GM12891 (cell line): ENCODE measurements at regions not wholly inside any gene's neighbourhood (a gene's known extent, or its start where the extent isn't known, plus 50 kb on each side); places are given as distances from the start of the nearest gene placed in this dataset.

Source experiments
- POLR2A ChIP-seq: IDR thresholded peaks from 2 replicates; pipeline ENCODE4 v1.6.1; 2011; ENCODE audit warnings: low read depth, low read length, control low read depth
- POLR2AphosphoS5 ChIP-seq: IDR thresholded peaks from 2 replicates; pipeline ENCODE4 v1.6.1; 2011; ENCODE audit warnings: low read depth, low read length, control low read depth
- TAF1 ChIP-seq: IDR thresholded peaks from 2 replicates; pipeline ENCODE4 v1.6.1; 2011; ENCODE audit warnings: low read depth, low read length, control low read depth

DNA sequence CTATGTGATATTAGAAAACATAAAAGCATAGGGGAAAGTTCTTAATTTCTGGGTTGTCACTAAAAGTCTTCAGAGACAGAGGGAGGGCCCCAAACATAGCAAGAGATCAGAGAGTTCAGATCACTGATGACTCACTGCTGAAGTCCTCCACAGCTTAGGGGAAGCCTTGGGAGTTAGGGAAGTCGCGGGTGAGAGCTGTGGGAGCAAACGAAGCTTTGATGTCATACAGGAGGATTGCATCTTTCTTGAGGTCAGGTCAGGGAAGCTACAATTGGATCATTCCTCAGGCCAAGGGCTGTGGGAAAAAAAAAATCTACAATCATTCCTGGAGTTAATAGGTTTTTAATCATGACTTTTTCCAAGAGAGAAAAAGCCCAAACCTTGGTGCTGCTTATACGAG lies 96.2 kb downstream of the COPS8 start:
- TF ChIP-seq TAF1 = no peak
- TF ChIP-seq POLR2AphosphoS5 = no peak
- TF ChIP-seq POLR2A = no peak
